22Rv1 (cell line): ENCODE measurements at regions not wholly inside any gene's neighbourhood (a gene's known extent, or its start where the extent isn't known, plus 50 kb on each side); places are given as distances from the start of the nearest gene placed in this dataset.
"Not testable (repeated sequence)": the region's sequence is repeated elsewhere in the genome, so short reads cannot be mapped to it uniquely, and the experiment has no call there.

ENCODE experiments used
- CTCF ChIP-seq: fragments of 450-650 bp; IDR thresholded peaks from 2 replicates; pipeline ENCODE4 v1.5.1; 2017; ENCODE audit warnings: mild to moderate bottlenecking
- ZFX ChIP-seq: fragments of 450-650 bp; IDR thresholded peaks from 2 replicates; pipeline ENCODE4 v1.6.1; 2017; ENCODE audit warnings: antibody characterized with exemption, borderline replicate concordance

DNA sequence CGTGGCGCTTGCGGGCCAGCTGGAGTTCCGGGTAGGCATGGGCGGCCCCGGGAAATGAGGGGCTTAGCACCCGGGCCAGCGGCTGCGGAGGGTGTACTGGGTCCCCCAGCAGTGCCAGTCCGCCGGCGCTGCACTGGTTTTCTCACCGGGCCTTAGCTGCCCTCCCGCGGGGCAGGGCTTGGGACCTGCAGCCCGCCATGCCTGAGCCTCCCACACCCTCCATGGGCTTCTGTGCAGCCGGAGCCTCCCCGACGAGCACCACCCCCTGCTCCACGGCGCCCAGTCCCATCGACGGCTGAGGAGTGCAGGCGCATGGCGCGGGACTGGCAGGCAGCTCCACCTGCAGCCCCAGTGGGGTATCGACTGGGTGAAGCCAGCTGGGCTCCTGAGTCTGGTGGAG, 852.6 kb upstream of the MIR17HG start:
- TF ChIP-seq CTCF, ZFX: not testable (repeated sequence)
